GM23338 (cell line): ENCODE measurements at regions not wholly inside any gene's neighbourhood (a gene's known extent, or its start where the extent isn't known, plus 50 kb on each side); places are given as distances from the start of the nearest gene placed in this dataset.

Experiments
- ATAC-seq: fragments of 200-7000 bp; cut with Tn5 transposase; 3 replicates; pipeline ENCODE4 v1.9.1; 2020
- DNase-seq: peaks from one replicate; pipeline ENCODE4 v3.0.0-alpha.2; 2015; ENCODE audit warnings: low spot score
- H2AFZ ChIP-seq: fragments of 200-600 bp; sonication (generic); 2 replicates; pipeline ENCODE4 v1.8.0; 2016; ENCODE audit warnings: antibody characterized with exemption, mild to moderate bottlenecking, moderate library complexity
- H3F3A ChIP-seq: fragments of 200-600 bp; sonication (generic); replicated peaks from 2 replicates; pipeline ENCODE4 v1.8.0; 2017; ENCODE audit warnings: antibody characterized with exemption, mixed run types, low read depth
- H3K27ac ChIP-seq: fragments of 200-600 bp; sonication (generic); 2 replicates; pipeline ENCODE4 v1.6.1; 2016; ENCODE audit warnings: low read depth
- H3K27me3 ChIP-seq: fragments of 200-600 bp; sonication (generic); 2 replicates; pipeline ENCODE4 v1.8.0; 2016; ENCODE audit warnings: mild to moderate bottlenecking, mixed run types, moderate library complexity; ENCODE audit not compliant: insufficient read depth
- H3K36me3 ChIP-seq: fragments of 200-600 bp; sonication (generic); 2 replicates; pipeline ENCODE4 v1.8.0; 2016; ENCODE audit warnings: mild to moderate bottlenecking; ENCODE audit not compliant: insufficient read depth
- H3K4me1 ChIP-seq: fragments of 200-600 bp; sonication (generic); 2 replicates; pipeline ENCODE4 v1.8.0; 2016; ENCODE audit warnings: mild to moderate bottlenecking, moderate library complexity; ENCODE audit not compliant: insufficient read depth
- H3K4me2 ChIP-seq: fragments of 200-600 bp; sonication (generic); 2 replicates; pipeline ENCODE4 v1.7.1; 2017; ENCODE audit warnings: mixed run types
- H3K4me3 ChIP-seq: fragments of 200-600 bp; sonication (generic); 2 replicates; pipeline ENCODE4 v1.6.1; 2016; ENCODE audit warnings: mixed run types
- H3K79me2 ChIP-seq: fragments of 200-600 bp; sonication (generic); replicated peaks from 2 replicates; pipeline ENCODE4 v1.8.0; 2017; ENCODE audit warnings: mild to moderate bottlenecking; ENCODE audit not compliant: insufficient read depth
- H3K9me2 ChIP-seq: fragments of 200-600 bp; sonication (generic); 2 replicates; pipeline ENCODE4 v1.8.0; 2017; ENCODE audit not compliant: insufficient read depth
- H4K20me1 ChIP-seq: fragments of 200-600 bp; sonication (generic); replicated peaks from 2 replicates; pipeline ENCODE4 v1.8.0; 2017; ENCODE audit warnings: mild to moderate bottlenecking; ENCODE audit not compliant: insufficient read depth
- H3K27ac Mint-ChIP-seq: 2 replicates; pipeline ENCODE4 v1.8.0; 2020; ENCODE audit warnings: inconsistent platforms, mild to moderate bottlenecking, moderate library complexity, mixed read lengths
- H3K27me3 Mint-ChIP-seq: 3 replicates; pipeline ENCODE4 v1.8.0; 2022; ENCODE audit warnings: low read depth, mild to moderate bottlenecking, moderate library complexity, mixed read lengths, inconsistent platforms; ENCODE audit not compliant: insufficient read depth, poor library complexity
- H3K36me3 Mint-ChIP-seq: 3 replicates; pipeline ENCODE4 v1.8.0; 2021; ENCODE audit warnings: low read depth, mild to moderate bottlenecking, inconsistent platforms, moderate library complexity, mixed read lengths
- H3K4me1 Mint-ChIP-seq: 3 replicates; pipeline ENCODE4 v1.8.0; 2020; ENCODE audit warnings: mild to moderate bottlenecking, inconsistent platforms, mixed read lengths
- H3K4me3 Mint-ChIP-seq: 3 replicates; pipeline ENCODE4 v1.8.0; 2021; ENCODE audit warnings: moderate library complexity, mild to moderate bottlenecking, inconsistent platforms, mixed read lengths
- H3K9me3 Mint-ChIP-seq: 3 replicates; pipeline ENCODE4 v1.8.0; 2020; ENCODE audit warnings: moderate library complexity, mild to moderate bottlenecking, inconsistent platforms, mixed read lengths
- CTCF ChIP-seq, 2 experiments: fragments of 200-600 bp in 1 of 2; sonication (generic) in 1 of 2; conservative IDR thresholded peaks; 2 replicates each; pipeline versions ENCODE4 v1.5.1 to v1.6.1; 2016 to 2017; ENCODE audit warnings: antibody characterized with exemption in 2 of 2, low read depth in 2 of 2, mild to moderate bottlenecking in 2 of 2, moderate library complexity in 1 of 2
- REST ChIP-seq: IDR thresholded peaks from one replicate; pipeline ENCODE4 v1.6.1; 2018; ENCODE audit warnings: antibody characterized with exemption; ENCODE audit not compliant: unreplicated experiment
- ZNF331 ChIP-seq: fragments of 250-450 bp; sonication (Bioruptor Pico); IDR thresholded peaks from 2 replicates; pipeline ENCODE4 v1.5.0; 2020; ENCODE audit warnings: low read depth, mild to moderate bottlenecking, moderate library complexity
- ZNF462 ChIP-seq: fragments of 250-450 bp; sonication (Bioruptor Pico); IDR thresholded peaks from 2 replicates; pipeline ENCODE4 v1.5.0; 2020; ENCODE audit warnings: mild to moderate bottlenecking, moderate library complexity

- no peak for TF ChIP-seq REST
Measured at GRCh38 chr3:178194539-178194938, 341.7 kb upstream of the KCNMB2 start (continued).

- Histone ChIP-seq H3K4me1 (peaks cover 8% of the 10 kb centered on the region), H3K36me3 (no peaks in the 10 kb centered on the region), H3F3A (no peaks in the 10 kb centered on the region), H3K4me3 (no peak overlapping the region), H2AFZ (no peak overlapping the region), H3K4me2 (no peak overlapping the region), H3K27ac (no peak overlapping the region), H3K79me2 (no peaks in the 10 kb centered on the region), H3K27me3 (no peaks in the 10 kb centered on the region), H4K20me1 (no peaks in the 10 kb centered on the region), H3K9me2 (0 out of 2 replicates have a peak, but pooled peaks cover 4% of the 10 kb centered on the region)
- no peak for TF ChIP-seq CTCF (conservative IDR thresholded peaks at IDR 0.05; ENCODE audit: low read depth in 2 of 2)
- no peak for TF ChIP-seq ZNF331 (CRISPR knock-in tag)
- TF ChIP-seq ZNF462 (CRISPR knock-in tag) = no peak
- no peak for DNase-seq
- H3K27me3 Mint-ChIP-seq = no peaks in the 10 kb centered on the region
- no peaks in the 10 kb centered on the region for H3K36me3 Mint-ChIP-seq
- ATAC-seq = no peak
- no peaks in the 10 kb centered on the region for H3K9me3 Mint-ChIP-seq
- H3K4me1 Mint-ChIP-seq = peaks cover 12% of the 10 kb centered on the region
- H3K27ac Mint-ChIP-seq = no peak overlapping the region
- no peak overlapping the region for H3K4me3 Mint-ChIP-seq
Measured at GRCh38 chr3:178195824-178196223, 340.4 kb upstream of the KCNMB2 start.
